ENCODE measurements at regions not wholly inside any gene's neighbourhood (a gene's known extent, or its start where the extent isn't known, plus 50 kb on each side); places are given as distances from the start of the nearest gene placed in this dataset.

GRCh38 chr14:85471156-85471555 lies 58.8 kb upstream of the FLRT2 start:
- DNase-seq = no peak
- Mint-ChIP-seq H3K36me3 (ENCODE audit: low read depth) (no peaks in the 10 kb centered on the region), H3K9me3 (no peaks in the 10 kb centered on the region), H3K4me3 (no peak overlapping the region), H3K4me1 (no peaks in the 10 kb centered on the region), H3K27me3 (no peaks in the 10 kb centered on the region), H3K27ac (no peak overlapping the region)
- intact Hi-C loops (cut with micrococcal nuclease) = no loop called here

GRCh38 chr14:85471744-85472143 lies 58.2 kb upstream of the FLRT2 start:
- Mint-ChIP-seq H3K36me3 (ENCODE audit: low read depth) (no peaks in the 10 kb centered on the region), H3K4me1 (no peaks in the 10 kb centered on the region), H3K27ac (no peak overlapping the region), H3K9me3 (no peaks in the 10 kb centered on the region), H3K4me3 (no peak overlapping the region), H3K27me3 (no peaks in the 10 kb centered on the region)
- DNase-seq = no peak
- intact Hi-C loops (cut with micrococcal nuclease) = no loop called here

- Mint-ChIP-seq H3K27ac (no peak overlapping the region), H3K9me3 (no peaks in the 10 kb centered on the region), H3K4me1 (no peaks in the 10 kb centered on the region), H3K36me3 (ENCODE audit: low read depth) (no peaks in the 10 kb centered on the region), H3K4me3 (no peak overlapping the region), H3K27me3 (no peaks in the 10 kb centered on the region)
- intact Hi-C loops (cut with micrococcal nuclease) = no loop called here
- DNase-seq = no peak
Observed at GRCh38 chr14:85474431-85474830, 55.5 kb upstream of the FLRT2 start.

GRCh38 chr14:85475113-85475512 lies 54.8 kb upstream of the FLRT2 start:
- Mint-ChIP-seq H3K27ac (no peak overlapping the region), H3K4me3 (no peak overlapping the region), H3K9me3 (no peaks in the 10 kb centered on the region), H3K36me3 (ENCODE audit: low read depth) (no peaks in the 10 kb centered on the region), H3K27me3 (no peaks in the 10 kb centered on the region), H3K4me1 (no peaks in the 10 kb centered on the region)
- intact Hi-C loops (cut with micrococcal nuclease) = no loop called here
- DNase-seq = no peak

- no peaks in the 10 kb centered on the region for H3K27me3 Mint-ChIP-seq
- H3K36me3 Mint-ChIP-seq (ENCODE audit: low read depth) = no peaks in the 10 kb centered on the region
- no peak overlapping the region for H3K27ac Mint-ChIP-seq
- no peaks in the 10 kb centered on the region for H3K9me3 Mint-ChIP-seq
- DNase-seq = no peak
- no peaks in the 10 kb centered on the region for H3K4me1 Mint-ChIP-seq
- intact Hi-C loops (cut with micrococcal nuclease) = no loop called here
- H3K4me3 Mint-ChIP-seq = no peak overlapping the region
Observed at GRCh38 chr14:85479306-85479705, 50.6 kb upstream of the FLRT2 start.

- Mint-ChIP-seq H3K4me1 (no peaks in the 10 kb centered on the region), H3K9me3 (no peaks in the 10 kb centered on the region), H3K36me3 (ENCODE audit: low read depth) (no peaks in the 10 kb centered on the region), H3K27me3 (no peaks in the 10 kb centered on the region), H3K27ac (no peak overlapping the region), H3K4me3 (no peak overlapping the region)
- intact Hi-C loops (cut with micrococcal nuclease) = no loop called here
- no peak for DNase-seq
Observed at GRCh38 chr14:85479771-85480170, 50.2 kb upstream of the FLRT2 start.
